SHP77 (cell line): ENCODE measurements at regions not wholly inside any gene's neighbourhood (a gene's known extent, or its start where the extent isn't known, plus 50 kb on each side); places are given as distances from the start of the nearest gene placed in this dataset.
"Not testable (repeated sequence)": the region's sequence is repeated elsewhere in the genome, so short reads cannot be mapped to it uniquely, and the experiment has no call there.

Experiments used
- DNase-seq, 2 experiments: peaks; one replicate each; lab custom pipeline; 2025; lab: John Stamatoyannopoulos, UW

- not testable (repeated sequence) for DNase-seq
Observed at GRCh38 chr11:71721840-71722239, 111.2 kb upstream of the DEFB108B start.

DNA sequence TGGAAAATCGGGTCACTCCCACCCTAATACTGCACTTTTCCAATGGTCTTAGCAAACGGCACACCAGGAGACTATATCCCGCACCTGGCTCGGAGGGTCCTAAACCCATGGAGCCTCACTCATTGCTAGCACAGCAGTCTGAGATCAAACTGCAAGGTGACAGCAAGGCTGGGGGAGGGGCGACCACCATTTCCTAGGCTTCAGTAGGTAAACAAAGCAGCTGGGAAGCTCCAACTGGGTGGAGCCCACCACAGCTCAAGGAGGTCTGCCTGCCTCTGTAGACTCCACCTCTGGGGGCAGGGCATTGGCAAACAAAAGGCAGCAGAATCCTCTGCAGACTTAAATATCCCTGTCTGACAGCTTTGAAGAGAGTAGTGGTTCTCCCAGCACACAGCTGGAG is 109.0 kb upstream of the DEFB108B start:
- not testable (repeated sequence) for DNase-seq

DNA sequence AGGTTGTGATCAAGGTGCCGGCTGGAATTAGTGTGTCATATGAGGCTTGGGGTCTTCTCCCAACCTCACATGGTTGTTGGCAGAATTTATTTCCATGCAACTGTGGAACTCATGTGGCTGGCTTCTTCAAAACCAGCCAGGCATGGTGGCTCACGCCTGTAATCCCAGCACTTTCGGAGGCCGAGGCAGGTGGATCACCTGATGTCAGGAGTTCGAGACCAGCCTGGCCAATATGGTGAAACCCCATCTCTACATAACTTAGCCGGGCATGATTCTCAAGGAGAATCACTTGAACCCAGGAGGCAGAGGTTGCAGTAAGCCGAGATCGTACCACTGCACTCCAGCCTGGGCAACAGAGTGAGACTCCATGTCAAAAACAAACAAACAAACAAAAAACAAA is 102.3 kb upstream of the DEFB108B start:
- not testable (repeated sequence) for DNase-seq

- not testable (repeated sequence) for DNase-seq
Observed at GRCh38 chr11:71734368-71734767, 98.6 kb upstream of the DEFB108B start.

DNA sequence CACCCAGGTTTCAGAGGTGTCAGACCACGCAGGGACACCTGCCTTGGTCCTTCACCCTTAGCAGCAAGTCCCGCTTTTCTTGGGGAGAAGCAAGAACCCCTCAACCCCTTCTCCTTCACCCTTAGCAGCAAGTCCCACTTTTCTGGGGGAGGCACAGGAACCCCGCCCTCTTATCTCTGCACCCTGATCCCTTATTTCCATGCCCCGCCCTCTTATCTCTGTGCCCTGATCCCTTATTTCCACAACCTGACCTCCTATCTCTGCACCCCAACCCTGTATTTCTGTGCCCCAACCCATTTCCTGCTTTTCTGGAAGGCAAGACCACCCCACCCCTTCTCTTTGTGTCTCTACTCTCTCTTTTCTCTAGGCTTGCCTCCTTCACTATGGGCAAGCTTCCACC is 94.7 kb upstream of the DEFB108B start:
- not testable (repeated sequence) for DNase-seq

DNA sequence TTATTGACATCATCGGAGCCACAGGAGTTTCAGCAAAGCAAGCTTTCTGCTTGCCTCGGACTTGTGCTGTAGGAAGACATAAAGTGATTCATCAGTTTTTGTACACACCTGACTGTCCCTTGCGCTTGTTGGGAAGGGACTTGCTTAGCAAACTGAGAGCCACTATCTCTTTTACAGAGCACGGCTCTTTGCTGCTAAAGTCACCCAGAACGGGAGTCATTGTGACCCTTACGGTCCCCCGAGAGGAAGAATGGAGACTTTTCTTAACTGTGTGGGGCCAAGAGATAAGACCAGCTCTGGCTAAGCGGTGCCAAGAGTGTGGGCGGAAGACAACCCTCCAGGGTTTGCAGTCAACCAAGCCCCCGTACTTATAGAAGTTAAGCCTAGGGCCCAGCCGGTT is 89.6 kb upstream of the DEFB108B start:
- DNase-seq: not testable (repeated sequence)

DNA sequence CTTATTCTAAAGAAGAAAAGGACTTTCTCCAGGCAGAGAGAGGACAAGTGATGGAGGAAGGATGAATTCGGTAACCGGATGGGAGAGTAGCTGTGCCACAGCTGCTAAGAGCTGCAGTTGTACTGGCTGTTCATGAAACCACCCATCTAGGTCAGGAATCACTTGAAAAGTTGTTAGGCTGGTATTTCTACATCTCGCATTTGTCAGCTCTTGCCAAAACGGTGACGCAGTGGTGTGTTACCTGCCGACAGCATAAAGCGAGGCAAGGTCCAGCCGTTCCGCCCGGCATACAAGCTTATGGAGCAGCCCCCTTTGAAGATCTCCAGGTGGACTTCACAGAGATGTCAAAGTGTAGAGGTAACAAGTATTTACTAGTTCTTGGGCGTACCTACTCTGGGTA is 87.3 kb upstream of the DEFB108B start:
- not testable (repeated sequence) for DNase-seq

DNA sequence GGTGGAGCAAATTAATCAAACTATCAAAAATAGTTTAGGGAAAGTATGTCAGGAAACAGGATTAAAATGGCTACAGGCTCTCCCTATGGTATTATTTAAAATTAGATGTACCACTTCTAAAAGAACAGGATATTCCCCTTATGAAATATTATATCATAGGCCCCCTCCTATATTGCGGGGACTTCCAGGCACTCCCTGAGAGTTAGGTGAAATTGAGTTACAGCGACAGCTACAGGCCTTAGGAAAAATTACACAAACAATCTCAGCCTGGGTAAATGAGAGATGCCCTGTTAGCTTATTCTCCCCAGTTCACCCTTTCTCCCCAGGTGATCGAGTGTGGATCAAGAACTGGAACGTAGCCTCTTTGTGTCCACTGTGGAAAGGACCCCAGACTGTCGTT is 86.7 kb upstream of the DEFB108B start:
- not testable (repeated sequence) for DNase-seq

GRCh38 chr11:71748965-71749620 is 83.9 kb upstream of the DEFB108B start:
- DNase-seq: not testable (repeated sequence)

DNA sequence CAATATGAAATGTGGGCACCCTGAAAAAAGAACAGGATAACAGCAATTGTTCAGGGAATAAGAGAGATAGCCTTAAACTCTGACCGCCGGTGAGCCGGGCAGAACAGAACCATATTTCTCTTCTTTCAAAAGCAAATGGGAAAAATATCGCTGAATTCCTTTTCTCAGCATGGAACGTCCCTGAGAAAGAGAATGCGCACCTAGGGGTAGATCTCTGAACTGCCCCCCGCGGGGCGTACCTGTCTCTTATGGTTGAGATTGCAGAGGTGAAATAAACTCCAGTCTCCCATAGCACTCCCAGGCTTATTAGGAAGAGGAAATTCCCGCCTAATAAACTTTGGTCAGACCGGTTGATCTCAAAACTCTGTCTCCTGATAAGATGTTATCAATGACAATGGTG is 82.1 kb upstream of the DEFB108B start:
- not testable (repeated sequence) for DNase-seq

DNA sequence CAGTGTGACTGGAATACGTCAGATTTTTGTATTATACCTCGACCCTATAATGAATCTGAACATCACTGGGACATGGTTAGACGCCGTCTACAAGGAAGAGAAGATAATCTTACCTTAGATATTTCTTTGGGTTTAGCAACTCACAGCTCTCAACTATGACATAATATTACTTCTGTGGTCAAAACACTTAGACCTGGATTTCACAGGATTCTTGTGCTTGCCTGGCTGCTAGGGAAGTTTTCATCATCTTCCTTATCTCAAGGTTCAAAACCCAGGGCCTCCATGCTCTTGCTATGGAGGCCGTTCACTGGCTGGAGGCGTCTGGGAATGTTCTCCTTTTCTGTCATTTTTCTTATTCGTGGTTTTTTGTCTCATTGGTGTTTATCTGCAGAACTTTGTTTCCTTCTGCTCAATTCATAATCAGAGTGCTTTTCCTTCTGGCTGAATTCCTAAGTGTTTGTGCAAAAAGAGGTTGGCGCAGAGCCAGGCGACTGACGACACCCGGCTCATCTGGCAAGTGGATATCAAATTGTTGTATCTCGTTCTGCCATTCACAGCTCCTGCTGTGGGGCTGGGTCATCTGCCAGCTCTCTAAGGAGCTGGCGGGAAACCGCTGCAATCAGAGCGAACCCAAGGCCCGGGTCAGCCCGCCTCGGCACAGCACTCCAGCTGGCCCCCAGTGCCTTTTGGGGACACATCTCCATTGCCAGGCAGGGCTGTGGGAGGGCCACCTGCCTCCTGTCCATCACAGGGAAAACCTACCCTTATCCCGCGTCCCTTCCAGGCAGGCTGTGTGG is 68.1 kb upstream of the DEFB108B start:
- DNase-seq: peak in 1 of 2 experiments; percentile 8

DNA sequence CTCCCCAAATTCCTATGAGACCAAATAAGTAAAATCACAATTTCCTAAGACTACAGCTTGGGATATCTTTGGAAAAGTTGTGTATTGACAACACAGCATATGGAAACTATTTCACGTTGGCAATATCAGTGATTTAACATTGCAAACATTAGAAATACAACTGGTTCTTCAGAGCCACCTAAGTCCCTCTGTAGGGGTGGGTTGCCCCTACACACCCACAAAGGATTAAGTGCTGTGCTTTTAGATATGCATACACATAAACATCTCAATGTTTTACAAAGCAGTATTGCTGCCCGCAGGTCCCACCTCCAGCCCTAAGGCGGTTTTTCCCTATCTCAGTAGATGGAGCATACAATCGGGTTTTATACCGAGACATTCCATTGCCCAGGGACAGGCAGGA is 66.0 kb upstream of the DEFB108B start:
- DNase-seq: not testable (repeated sequence)

- not testable (repeated sequence) for DNase-seq
Observed at GRCh38 chr11:71772193-71772592, 60.8 kb upstream of the DEFB108B start.

GRCh38 chr11:71774603-71775222 is 58.3 kb upstream of the DEFB108B start:
- DNase-seq: no peak

GRCh38 chr11:71780116-71780515 is 52.9 kb upstream of the DEFB108B start:
- DNase-seq: not testable (repeated sequence)

DNA sequence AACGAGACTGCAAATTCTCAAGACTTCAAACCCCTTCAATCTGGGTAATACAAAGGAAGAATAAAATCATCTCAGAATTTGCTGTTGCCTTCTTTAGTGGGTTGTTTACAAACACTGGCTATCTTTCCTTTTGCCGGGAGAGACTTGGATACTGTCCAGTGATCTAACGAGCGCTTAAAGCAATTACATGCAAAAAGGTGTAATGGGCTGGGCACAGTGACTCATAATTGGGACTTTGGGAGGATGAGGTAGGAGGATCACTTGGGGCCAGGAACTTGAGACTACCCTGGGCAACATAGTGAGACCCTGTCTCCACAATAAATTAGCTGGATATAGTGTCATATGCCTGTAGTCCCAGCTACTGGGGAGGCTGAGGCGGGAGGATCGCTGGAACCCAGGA is 52.2 kb upstream of the DEFB108B start:
- not testable (repeated sequence) for DNase-seq

- not testable (repeated sequence) for DNase-seq
Observed at GRCh38 chr11:71781491-71781890, 51.5 kb upstream of the DEFB108B start.

DNA sequence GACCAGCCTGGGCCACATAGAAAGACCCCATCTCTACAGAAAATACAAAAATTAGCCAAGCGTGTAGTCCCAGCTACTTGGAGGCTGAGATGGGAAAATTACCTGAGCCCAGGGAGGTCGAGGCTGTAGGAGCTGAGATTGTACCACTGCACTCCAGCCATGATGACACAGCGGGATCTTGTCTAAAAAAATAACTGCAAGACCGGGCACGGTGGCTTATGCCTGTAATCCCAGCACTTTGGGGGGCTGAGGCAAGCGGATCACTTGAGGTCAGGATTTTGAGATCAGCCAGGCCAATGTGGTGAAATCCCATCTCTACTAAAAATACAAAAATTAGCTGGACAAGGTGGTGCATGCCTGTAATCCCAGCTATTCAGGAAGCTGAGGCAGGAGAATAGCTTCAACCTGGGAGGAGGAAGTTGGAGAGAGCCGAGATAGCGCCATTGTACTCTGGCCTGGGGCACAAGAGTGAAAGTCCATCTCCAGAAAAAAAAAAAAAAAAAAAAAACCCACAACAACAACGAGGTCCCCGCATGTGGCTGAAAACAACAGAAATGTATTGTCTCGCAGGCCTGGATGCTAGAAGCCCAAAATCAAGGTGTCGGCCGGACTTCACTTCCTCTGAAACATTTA is 50.7 kb upstream of the DEFB108B start:
- not testable (repeated sequence) for DNase-seq

DNA sequence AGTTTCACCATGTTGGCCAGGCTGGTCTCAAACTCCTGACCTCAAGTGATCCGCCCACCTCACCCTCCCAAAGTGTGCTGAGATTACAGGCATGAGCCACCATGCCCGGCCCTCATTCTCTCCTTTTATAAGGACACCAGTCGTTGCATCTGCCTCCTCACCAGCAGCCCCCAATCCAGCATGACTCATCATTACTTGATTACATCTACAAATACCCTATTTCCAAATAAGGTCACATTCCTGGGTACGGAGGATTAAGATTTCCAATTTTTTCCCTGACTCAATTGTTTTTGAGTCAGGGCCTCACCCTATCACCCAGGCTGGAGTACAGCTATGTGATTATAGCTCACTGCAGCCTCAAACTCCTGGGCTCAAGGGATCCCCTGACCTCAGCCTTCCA is 49.8 kb upstream of the DEFB108B start:
- DNase-seq: not testable (repeated sequence)
